IPS-NIHi7 (cell line): ENCODE measurements at regions not wholly inside any gene's neighbourhood (a gene's known extent, or its start where the extent isn't known, plus 50 kb on each side); places are given as distances from the start of the nearest gene placed in this dataset.
"Not testable (repeated sequence)": the region's sequence is repeated elsewhere in the genome, so short reads cannot be mapped to it uniquely, and the experiment has no call there.

Experiments used
- DNase-seq: peaks from one replicate; pipeline ENCODE4 v3.0.0; 2012; ENCODE audit warnings: mixed read lengths; ENCODE audit errors: extremely low spot score

- no peak for DNase-seq
Observed at GRCh38 chr4:57418133-57418532, 307.9 kb upstream of the IGFBP7 start.

DNA sequence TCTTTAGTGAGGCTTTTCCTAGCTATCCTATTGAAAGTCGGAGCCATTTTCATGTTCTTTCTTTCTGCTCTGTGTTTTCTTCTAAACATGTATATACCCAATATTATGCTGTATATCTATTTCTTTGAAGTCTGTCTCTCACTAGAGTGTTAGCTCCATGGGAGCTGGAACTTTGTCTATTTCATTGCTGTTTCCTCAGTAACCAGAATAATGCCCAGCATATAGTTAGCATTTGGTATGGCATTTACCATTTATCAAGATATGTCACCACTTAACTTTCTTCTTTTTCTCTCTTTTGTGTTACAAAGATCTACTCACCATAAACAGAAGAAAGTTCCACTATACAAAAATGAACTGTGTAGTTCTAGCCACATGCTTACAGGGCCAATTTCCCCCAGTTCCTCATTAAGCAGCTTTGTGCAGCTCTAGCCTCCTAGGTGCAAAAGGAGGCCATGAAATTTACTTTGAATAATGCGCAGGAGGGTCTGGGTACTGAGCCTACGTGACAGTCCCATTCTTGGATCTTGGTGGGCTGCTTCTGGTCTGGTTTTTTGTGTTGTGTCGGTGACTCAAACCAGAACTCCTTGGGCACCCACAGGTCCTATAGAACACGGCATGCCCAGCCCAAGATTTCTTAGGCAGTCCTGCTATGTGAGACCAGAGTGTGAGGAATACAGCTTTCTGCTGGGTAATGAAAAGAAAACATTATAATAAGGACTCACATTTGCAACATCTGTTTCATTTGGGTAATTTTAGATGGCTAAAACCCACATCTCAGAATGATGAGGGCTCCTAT, 302.3 kb upstream of the IGFBP7 start:
- DNase-seq, result no peak

DNA sequence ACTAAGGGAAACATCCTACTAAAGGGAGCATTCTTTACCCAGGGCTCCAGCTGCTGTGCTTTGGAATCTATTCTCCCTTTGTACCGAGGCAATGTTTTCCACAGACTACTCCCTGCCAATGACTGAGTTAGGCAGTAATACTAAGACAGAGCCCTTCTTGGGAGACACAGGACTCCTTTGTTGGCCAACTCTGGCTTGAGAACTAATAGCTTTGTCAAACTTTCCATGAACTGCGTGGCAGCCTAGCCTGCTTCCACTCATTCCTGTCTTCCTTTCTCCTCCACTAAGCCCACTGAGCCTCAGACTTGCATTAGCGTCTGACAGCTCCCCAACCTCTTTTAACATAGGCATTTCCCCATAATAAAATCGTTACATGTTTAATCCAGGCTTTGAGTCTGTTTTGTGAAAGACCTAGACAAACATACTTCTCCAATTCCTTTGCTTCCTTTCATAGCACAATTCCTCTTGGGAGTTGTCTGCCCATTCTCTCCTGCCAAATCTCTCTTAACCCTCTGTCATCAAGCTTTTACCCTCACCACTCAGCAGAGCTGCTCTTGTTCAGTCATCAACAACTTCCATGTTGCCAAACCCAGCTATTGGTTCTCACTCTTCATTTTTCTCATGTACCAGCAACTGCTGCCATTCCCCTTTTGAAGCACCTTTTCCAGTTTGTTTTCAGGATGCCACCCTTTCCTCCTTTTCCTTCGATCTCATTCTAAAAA, 300.3 kb upstream of the IGFBP7 start:
- DNase-seq, result no peak

DNA sequence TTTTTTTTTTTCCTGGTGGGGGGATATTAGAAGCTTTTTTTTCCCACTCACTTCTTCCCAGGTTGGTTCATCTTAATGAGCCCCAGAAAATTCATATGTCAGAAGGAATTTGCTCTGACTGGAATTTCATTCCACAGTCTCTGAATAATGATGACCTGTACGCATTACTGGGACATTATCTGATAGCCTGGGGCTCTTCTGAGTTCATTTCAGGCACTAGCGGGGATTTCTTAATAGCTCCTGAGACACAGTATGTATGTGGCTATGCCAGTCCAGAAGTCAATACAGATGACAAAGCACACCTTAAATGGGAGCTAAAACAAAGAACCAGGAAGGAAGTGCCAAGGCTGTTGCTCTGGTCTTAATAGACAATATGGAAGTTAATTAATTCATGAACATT, 295.2 kb upstream of the IGFBP7 start:
- DNase-seq, result no peak

- no peak for DNase-seq
Observed at GRCh38 chr4:57404483-57404882, 294.3 kb upstream of the IGFBP7 start.

- no peak for DNase-seq
Observed at GRCh38 chr4:57403591-57403990, 293.4 kb upstream of the IGFBP7 start.

GRCh38 chr4:57401586-57401985, 291.4 kb upstream of the IGFBP7 start:
- DNase-seq, result no peak

- DNase-seq, result no peak
Observed at GRCh38 chr4:57378766-57379165, 268.6 kb upstream of the IGFBP7 start.

- no peak for DNase-seq
Observed at GRCh38 chr4:57374866-57375595, 264.8 kb upstream of the IGFBP7 start.

DNA sequence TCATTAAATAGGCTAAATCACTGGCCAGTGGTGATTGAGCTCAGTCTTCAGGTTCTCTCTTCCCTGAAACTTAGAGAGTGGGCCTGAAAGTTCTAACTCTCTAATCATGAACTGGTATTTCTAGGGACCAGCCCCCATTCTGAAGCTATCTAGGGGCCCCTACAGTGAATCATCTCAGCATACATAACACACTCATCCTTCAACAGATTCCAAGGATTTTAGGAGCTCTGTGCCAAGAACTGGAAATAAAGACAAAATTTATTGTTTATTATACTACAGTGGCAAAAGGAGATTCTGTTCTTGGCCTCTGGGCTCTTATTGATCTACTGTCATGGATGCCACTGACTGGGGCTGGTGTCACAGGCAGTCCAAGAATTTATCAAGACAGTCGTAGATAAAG, 263.8 kb upstream of the IGFBP7 start:
- no peak for DNase-seq

GRCh38 chr4:57371671-57372070, 261.5 kb upstream of the IGFBP7 start:
- no peak for DNase-seq

- DNase-seq, result no peak
Observed at GRCh38 chr4:57370691-57371090, 260.5 kb upstream of the IGFBP7 start.

- no peak for DNase-seq
Observed at GRCh38 chr4:57369446-57369845, 259.3 kb upstream of the IGFBP7 start.

DNA sequence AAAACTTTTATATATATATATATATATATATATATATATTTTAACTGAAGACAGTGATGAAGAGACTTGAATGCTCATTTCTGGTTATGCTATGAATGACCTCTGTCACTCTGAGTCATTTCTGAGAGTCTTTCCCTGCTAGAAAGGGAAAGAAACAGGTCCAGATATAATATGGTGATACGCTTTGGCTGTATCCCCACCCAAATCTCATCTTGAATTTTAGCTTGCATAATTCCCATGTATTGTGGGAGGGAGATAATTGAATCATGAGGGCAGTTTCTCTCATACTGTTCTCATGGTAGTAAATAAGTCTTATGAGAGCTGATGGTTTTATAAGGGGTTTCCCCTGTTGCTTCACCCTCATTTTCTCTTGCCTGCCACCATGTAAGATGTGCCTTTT, 254.1 kb upstream of the IGFBP7 start:
- DNase-seq, result no peak

GRCh38 chr4:57363346-57363745, 253.2 kb upstream of the IGFBP7 start:
- DNase-seq, result no peak

GRCh38 chr4:57360681-57361080, 250.5 kb upstream of the IGFBP7 start:
- no peak for DNase-seq

- no peak for DNase-seq
Observed at GRCh38 chr4:57355101-57355665, 245.0 kb upstream of the IGFBP7 start.

DNA sequence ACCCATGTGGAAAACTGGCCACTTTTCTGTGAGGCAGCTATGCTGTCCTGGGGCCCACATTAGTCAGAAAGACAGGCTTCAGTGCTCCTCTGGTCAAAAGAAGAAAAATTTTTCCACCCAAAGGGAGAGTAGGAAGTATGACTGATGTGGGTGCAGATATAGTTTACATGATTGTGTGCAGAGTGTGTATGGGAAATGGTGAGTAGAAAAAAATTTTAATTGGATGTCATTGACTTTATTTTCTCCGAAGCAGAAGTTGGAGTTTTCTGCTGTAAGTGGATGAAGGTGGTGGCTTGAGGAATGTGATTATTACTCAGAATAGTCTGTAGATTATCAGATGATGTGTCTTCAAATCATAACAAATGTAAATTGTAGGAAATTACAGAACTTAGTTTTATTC, 241.5 kb upstream of the IGFBP7 start:
- DNase-seq, result no peak

GRCh38 chr4:57344296-57344695, 234.1 kb upstream of the IGFBP7 start:
- DNase-seq, result no peak

GRCh38 chr4:57342411-57342810, 232.2 kb upstream of the IGFBP7 start:
- no peak for DNase-seq

DNA sequence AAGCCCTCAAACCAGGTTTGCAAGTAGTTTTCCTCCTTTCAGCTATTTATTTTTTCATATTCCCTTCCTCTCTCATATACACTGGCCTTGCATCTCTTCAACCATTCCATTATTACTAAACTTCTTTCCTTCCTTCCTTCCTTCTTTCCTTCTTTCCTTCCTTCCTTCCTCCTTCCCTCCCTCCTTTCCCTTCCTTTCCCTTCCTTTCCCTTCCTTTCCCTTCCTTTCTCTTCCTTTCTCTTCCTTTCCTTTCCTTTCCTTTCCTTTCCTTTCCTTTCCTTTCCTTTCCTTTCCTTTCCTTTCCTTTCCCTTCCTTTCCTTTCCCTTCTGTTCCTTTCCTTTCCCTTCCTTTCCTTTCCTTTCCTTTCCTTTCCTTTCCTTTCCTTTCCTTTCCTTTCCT, 228.7 kb upstream of the IGFBP7 start:
- not testable (repeated sequence) for DNase-seq

- no peak for DNase-seq
Observed at GRCh38 chr4:57333684-57334083, 223.5 kb upstream of the IGFBP7 start.
